ENCODE measurements at regions not wholly inside any gene's neighbourhood (a gene's known extent, or its start where the extent isn't known, plus 50 kb on each side); places are given as distances from the start of the nearest gene placed in this dataset.
A peak's percentile ranks its signal among the peaks of the same experiment; 100 is the strongest.

DNA sequence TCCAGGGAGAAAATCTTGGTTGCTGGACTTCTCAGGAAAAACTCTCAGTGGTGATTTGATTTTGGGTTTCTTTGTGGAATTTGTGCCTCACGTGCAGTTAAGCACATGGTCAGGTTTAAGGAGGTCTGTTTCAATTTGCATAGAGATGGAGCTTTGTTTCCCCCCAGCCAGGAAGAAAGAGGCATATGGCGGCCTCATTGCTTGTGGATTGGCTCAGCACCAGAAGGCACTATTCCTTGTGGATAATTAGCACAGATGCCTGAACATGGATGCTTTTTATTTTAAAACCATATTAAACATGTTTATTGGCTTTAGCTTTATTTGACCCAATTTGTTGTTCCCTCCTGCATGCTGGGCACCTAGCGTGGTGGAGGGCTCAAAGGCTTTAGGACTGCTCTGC is 125.1 kb upstream of the RGMA start:
- DNase-seq: no peak

DNA sequence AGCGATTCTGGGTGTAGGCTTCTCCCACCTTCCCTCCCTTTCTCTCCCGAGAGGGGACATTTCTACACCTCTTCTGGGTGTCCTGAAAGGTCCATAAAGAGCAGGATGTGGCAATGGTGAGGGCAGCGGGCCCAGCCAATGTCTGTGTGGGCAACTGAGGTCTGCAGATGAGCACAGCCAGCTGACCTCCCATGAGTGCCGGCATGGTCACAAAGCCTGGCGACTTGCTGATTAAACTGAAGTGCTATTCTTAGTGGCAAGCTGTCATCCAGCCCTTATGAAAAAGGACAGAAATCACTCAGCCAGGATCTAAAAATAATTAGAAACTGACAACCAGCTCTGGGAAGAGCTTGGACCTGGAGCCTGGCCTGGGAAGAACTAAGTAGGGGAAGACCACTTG is 124.3 kb upstream of the RGMA start:
- DNase-seq: no peak

DNA sequence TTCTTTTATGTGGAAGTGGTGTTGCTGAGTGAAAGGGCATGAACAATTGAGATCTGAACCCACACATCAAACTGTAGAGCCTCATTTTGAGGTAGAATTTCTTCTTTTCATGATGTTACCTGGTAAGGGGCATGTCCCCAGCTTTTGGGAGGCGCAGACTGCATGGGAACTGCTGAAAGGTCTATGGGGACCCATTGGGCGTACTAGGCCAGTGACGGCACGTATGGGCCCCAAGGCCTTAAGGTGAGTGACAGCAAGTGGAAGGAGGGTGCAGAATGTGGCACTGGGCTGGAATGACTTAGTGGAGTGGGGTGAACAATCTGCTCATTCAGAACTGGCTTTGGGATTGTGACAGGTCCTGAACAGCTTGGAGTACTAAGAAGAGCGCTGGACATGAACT is 123.6 kb upstream of the RGMA start:
- DNase-seq: no peak

DNA sequence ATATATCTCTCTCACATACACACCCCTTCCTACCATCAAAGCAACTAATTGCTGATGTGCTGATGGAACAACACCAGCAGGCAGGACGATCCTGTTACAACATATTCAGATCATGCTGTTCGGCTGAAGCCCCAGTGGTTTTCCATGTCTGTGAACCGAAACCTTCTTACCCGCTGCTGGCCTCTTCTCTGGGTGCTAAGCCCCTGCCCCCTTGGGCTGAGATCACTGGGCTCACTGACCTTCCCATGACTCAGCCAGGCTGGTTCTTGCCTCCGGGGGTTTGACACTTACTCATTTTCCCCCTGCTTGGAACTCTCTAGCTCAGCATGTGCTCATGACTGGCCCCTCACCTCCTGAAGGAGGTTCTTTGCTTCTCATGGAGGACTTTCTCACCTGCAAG is 122.0 kb upstream of the RGMA start:
- no peak for DNase-seq

DNA sequence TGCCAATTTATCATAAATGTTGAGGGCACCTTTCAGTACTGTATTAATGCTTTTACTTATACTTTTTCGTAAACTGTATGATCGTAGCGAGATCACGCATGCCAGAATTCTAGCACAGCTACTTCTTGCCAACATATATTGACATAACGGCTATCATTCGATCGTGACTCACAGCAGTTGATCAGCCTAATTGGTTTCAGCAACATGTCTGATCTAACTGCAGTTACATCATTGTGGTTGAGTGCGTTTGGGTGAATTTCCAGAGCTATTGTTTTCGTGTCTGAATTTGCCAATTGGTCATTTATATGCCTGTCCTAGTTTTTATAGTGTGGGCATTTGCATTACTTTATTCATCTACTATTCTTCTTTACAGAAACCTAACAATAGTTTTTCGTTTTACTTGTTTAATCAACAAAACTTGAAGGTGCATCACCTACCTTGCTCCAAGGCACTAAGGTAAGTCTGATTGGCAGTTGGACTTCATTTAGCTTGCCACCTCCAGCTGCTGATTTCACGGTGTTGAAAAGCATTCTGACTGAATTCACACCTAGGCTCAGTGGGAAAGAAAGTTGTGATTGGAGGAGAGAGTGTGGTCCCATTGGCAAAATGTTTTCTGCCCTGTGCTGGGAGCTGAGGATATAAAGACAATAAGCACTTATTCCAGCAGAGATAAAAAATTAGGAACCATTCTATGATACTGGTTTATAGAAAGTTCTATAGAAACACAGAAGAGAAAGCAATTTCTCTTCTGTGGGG is 120.9 kb upstream of the RGMA start:
- DNase-seq: no peak

DNA sequence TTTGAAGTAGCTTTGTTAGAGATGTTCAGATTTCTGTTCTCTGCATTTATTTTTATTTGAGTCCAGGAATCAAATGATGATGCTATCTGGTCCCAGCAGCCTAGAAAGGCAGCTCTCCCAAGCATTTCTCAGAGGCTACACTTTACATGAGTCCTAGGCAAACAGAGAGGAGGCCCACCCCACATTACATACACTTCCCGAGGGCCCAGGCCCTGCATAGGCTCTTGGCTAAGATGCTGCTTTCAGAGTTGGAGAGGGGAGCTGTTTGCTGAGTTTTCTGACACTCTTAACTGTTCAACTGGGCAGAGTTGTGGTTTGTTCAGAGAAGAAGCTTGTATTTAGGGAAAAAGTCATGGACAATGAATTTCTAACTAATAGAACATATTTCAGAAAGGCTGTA is 117.9 kb upstream of the RGMA start:
- no peak for DNase-seq

DNA sequence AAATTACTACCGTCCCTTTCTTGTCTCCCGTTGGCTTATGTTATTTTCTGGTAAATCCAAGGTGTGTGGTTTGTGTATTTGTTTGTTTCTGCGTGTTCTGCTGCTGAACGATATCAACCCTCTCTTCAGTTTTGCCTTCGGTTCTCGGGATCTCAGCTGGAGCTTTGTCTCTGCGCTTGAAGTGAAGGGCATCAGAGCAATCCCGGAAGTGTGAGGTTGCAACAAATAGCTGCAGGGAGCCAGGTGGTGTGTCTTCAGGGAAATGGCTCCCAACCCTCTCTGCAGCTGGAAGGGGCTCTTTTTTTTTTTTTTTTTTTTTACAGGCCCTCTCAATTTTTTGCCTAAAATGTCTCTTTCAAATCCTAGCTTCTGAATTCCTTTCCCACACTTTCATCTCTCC is 116.4 kb upstream of the RGMA start:
- DNase-seq: no peak

DNA sequence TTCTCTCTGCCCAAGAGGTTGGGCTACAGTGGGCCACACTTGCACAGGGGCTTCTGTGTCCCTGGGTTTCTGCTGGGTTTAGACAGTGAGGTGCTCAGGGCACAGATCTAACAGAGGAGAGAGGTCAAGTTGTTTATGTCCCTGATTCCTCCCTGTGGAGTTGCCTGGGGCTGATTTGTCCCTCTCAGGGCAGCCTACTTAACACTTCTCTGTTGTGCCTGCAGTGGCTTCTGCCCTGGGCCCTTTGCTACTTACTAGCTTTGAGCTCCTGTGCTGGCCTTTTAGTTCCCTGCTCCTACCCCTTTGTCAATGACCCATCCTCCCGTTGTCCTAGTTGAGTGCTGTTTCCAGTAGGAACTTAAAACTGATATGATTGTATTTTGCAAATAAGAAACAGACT is 114.0 kb upstream of the RGMA start:
- DNase-seq: no peak

DNA sequence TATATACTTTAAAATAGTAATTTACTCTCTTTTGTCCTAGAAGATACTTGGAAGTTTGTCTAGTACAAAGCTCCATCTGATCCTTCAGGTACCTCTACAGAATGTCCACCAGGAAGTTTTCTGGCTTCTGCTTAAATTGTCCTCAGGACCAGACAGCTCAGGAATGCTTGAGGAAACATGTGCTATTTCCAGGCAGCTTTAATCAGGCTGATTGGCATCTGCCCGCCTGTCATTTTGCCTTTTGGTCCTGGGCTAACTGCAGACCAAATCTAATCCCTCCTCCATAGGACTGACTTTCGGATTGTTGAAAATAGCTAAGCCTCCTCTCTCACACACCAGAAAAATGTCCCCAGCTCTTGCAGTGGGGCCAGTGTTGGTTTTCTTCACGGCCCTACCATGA is 113.4 kb upstream of the RGMA start:
- no peak for DNase-seq

DNA sequence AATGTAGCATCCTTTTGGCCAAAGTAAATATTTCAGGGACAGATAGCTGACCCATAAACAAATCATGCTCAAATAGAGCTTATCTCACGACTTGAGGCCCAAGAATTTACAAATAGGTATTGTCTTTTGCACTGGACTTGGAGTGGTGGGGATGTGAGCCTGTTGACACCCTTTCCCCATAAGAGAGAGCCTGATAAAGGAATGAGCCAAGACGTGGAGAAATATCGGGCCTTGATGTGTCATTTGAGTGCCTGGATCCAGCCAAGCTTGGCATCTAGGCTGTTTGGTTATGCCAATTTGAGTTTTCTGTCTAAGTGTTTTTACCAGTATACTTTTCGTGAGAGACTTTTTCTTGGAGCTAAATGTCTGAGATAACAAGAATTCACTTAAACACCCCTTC is 112.9 kb upstream of the RGMA start:
- DNase-seq: no peak

DNA sequence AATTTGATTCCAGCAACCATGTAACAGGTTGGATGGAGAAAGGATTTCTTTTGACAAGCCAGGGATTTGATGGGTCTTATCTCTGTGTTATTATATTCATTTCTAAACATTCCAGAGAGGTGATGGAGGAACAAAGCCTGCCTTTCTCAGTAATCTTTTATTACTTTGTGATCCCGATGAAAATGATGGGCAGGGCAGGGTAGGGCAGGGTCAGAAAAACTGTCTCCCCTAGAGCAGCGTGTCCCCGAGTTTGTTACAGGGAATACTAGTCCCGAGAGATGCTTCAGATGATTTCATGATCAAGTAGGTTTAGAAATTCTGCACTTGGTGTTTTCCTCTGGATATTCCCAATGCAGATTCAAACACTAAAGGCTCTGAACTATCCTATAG is 111.8 kb upstream of the RGMA start:
- no peak for DNase-seq

DNA sequence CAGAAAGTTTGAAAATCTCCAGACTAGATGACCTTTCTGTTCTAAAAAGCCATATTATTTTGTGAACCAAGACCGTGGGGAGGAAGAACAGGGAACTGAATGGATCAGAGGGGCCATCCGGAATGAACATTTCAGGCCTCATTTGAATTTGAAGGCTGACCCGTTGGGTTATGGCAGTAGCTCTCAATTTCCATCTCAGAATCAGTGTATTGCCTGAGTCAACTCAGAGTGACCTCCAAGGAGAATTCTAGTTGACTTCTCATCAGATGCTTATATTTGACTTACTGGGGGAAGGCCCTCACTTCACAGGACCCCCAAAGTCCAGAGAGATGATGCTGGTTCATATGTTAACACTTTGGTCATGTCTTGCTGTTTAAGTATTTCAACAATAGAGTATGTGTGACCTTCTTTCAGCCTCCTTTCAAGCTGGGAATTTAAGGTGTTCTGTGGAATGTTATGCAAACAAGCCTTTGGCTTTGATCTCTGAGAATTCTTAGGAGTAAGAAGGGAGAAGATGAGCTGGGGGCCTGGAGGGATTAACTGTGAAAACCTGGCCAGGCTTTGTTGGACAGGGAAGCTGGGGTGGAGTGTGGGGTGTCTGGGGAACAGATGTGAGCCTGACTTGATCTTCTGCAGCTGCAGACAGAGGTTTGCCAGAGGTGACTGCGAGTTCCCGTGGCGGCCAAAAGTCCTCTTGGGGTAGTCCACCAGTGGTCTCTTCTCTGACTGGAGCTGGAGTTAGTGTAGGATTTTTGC is 111.2 kb upstream of the RGMA start:
- DNase-seq: no peak

DNA sequence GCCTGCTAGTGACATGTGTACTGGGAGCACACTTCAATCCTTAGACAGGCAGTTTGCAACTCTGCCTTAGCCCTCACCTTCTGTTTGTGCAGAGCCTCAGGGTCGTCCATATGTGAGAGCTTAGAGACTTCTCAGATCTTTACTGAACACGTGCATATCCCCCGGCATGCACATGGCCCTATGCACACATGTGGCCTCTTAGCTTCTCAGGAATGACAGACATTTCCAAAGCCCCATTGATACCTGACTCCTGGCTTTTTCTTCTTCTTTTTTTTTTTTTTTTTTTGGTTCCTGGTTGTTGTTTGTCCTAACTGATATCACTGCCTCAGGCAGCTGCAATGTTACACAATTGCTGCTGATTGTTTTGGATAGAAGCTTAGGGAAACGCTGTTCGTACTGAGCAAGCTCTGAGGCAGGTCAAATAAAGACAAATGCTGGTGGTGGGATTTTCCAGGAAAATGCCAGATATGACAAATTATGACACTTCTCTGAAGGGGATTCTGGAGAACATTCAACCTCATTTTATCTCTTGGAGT is 107.2 kb upstream of the RGMA start:
- peak; percentile 48 for DNase-seq

DNA sequence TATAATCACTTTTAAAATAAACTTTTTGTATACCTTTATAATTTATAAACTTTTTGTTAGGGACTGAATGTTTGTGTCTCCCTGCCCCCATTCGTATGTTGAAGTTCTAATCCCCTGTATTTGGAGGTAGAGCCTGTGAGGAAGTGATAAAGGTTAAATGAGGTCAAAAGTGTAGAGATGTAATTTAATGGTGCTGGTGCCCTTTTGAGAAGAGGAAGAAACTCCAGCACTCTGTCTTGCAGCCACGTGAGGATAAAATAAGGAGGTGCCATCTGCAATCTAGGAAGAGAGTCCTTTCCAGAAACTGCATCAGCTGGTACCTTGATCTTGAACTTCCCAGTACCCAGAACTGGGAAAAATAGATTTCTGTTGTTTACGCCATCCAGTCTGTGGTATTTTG is 106.1 kb upstream of the RGMA start:
- no peak for DNase-seq

DNA sequence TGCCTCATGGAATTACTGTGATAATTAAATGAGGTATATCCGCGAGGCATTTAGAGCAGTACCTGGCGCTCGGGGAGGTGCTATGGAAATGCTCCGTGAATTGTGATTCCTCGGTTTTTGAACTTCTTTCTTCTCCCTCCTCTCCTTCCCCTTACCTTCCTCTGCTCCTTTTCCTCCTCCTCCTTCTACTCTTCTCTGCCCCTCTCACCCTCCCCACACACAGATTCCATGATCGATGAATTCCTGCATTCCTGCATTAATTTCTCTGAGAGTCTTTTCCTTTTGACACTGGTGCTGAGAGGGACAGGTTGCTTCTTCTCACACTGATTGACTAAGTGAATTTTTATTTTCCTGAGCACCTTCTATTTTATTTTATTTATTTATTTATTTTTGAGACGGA is 101.2 kb upstream of the RGMA start:
- no peak for DNase-seq

DNA sequence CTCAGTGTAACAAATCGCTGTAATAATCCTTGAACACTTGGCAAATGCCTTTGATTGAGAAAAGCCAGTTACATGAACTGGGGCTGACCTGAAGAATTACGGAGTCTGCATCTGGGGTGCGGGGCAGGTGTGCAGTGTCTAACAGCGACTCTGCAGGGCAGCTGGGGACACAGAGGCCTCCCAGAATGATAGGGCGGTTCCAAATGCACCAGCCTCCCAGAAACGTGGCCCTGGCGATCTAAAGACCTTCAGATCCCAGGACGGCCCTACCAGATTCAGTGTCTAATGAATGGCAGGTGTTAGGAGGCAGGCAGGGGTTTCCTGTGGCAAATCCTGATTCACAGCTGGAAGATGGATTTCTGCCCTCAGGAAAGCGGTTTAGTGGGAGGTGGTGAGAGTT is 100.5 kb upstream of the RGMA start:
- no peak for DNase-seq

DNA sequence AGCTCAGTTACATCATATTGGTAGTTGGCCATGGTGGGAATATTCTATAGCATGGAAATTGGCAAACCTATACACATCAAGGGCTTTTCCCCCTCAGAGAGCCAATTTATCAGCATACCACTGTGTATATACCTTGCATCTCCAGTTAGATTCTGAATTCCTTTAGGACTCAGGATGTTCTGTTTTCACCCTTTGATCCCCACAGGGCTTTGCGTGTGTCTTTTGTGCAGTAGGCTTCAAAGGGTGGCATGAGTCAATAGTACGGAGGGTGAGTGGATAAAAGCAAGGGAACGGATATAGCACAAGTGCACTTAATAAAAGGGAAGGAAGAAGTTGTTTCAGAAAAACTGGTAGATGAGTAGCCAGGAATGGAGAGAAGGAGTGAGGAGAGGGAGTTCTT is 99.2 kb upstream of the RGMA start:
- DNase-seq: no peak

DNA sequence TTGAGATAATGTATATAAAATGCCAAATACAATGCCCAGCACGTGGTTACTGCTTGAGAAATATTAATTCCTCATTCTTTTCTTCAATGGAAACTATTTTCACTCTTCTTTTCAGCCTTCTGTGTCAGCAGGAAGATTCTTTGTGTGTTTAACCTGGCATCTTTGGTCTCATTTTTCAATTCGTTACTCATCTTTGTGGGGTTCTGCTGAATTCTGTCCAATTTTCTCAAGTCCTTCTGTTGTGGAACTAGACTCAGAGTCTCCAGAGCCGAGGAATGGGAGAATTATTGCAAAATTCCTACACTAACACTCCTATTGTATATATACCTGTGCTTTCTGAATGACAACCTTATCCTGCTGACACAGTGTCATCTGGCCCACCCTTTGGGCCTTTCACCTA is 96.8 kb upstream of the RGMA start:
- no peak for DNase-seq

DNA sequence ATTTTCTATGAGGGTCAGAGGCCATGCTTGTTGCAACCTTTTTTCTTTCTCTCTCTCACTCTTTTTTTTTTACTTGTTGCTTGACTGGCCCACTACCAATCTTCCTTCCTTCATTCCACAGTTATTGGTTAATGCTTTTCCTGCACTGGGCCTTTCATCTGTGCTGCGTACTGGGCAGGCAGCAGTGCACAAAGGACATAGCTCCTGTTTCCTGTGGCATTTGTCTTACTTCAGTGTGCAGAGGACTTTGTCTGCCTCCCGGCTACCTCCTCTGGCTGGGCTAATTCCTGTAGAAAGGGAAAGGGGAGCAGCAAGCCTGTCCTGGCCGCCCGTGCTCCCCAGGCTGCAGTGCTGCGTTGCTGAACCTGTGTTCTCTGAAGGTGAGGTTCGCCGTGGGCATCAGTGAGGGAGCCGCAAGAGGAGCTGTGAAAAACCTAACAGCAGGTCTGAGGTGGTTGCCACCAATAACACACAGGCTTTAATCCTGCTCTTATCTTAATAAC is 93.7 kb upstream of the RGMA start:
- no peak for DNase-seq

DNA sequence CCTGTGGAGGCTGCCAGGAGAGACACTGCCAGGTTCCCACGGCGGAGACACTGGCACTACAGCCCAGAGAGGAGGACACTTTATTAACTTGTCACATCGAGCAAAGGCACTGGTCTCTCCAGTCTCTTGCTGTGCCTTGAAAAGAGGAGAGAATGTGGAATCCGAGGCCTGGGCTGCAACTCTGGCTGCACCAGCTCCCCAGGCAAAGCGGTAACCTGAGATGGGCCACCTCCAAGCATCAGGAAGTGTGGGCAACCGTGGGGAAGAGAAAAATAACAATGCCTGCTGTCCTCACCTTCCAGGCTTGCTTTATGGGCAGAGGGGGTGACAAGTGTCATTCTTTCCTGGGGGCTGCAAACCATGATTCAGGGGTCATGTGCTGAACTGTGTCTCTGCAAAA is 91.6 kb upstream of the RGMA start:
- DNase-seq: no peak

DNA sequence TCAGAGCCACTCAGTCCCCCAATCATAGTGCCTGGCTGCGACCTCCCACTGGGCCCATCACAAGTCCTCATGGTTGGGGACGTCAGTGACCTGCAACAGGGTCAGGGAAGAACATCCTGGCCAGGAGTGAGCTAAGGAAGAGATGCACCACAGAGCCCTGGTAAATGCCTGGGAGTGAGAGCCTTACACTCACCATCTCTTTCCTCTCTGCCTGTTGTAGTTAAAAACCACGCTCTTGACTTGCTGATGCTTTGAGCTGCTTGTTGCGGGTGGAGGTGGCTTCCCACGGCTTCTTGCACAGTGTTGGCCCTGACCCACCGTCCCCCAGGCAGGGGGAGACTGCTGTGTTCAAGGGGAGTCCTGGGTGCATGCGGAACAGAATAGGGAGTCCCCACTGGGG is 91.1 kb upstream of the RGMA start:
- no peak for DNase-seq

DNA sequence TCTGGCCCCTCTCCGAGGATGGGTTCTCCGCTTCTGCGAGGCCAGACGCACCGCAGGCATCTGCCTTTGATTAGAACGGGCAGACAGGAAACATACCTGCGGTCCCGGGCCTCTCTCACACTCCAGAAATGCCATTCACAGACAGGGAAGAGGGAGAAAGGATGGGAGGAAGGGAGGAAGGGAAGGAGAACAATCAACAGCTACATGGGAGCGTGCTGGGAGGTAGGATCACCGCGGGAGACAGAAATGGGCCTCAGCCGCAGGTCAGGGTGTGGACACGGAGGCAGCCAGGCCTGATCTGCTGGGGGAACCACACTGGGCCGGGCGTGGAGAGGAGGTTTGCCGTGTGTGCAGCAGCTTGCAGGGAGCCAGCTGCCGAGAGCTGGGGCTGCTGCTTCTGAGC is 90.7 kb upstream of the RGMA start:
- no peak for DNase-seq

DNA sequence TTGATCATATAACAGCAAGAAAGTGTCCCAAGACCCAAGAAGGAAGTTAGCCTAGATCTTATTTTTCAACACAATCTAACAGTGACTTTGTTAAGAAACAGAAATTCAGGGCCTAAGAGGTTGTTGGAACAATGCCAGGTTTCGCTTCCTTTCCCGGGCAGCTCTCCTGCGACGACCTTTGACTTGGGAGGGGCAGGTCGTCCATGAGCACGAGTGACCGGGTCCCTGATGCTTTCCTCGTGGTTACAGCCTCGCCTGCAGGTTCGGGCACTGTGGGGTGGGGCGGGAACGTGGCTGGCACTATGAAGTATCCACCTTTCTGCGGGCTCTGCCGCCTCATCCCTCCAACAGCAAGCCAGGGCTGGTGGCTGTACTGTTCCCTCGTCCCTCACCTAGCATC is 90.1 kb upstream of the RGMA start:
- DNase-seq: peak; percentile 41

DNA sequence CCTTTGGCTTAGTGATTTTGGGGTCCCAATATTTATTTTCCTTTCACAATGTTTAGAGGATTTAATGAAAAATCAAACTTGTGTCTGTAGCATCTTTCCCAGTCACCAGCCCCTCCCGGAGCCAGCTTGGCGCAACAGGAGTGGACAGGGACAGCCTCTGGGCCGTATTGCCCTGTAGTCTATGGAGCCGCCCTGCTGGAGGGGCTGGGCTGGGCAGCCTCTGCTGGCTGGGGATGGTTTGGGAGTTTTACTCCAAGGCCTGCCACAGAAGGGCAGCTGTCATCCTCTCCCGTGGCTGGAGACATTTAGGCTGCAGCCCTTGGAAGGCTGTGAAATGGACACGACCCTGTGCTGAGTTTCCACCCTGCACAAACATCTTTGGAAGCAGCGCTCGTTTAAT is 89.4 kb upstream of the RGMA start:
- peak; percentile 5 for DNase-seq

DNA sequence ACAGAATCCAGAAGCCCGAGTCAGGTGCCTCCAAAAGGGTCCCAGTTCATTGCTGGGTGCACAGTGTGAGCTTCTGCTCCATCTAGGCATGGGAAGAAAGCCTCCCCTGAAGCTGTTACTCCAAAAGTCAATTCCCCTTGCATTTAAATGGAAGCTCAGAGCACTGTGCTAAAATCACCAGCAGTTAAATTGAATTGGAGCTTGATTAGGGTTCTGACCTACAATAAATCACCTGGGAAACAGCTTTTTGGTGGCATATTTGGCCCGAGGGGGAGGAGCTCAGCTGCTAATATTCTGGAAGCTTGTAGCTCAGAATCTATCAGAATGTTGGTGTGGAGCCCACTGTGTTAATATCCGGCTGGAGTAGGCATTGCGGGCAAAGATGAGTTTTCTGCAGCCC is 87.1 kb upstream of the RGMA start:
- no peak for DNase-seq

Measured in DMS53 (cell line).